ENCODE measurements at regions not wholly inside any gene's neighbourhood (a gene's known extent, or its start where the extent isn't known, plus 50 kb on each side); places are given as distances from the start of the nearest gene placed in this dataset.
"Not testable (repeated sequence)": the region's sequence is repeated elsewhere in the genome, so short reads cannot be mapped to it uniquely, and the experiment has no call there.

GRCh38 chr2:8224347-8225190 is 457.3 kb upstream of the ID2 start:
- no peak for DNase-seq

- DNase-seq: no peak
These were observed 456.6 kb upstream of the ID2 start for GRCh38 chr2:8225266-8225665.

DNA sequence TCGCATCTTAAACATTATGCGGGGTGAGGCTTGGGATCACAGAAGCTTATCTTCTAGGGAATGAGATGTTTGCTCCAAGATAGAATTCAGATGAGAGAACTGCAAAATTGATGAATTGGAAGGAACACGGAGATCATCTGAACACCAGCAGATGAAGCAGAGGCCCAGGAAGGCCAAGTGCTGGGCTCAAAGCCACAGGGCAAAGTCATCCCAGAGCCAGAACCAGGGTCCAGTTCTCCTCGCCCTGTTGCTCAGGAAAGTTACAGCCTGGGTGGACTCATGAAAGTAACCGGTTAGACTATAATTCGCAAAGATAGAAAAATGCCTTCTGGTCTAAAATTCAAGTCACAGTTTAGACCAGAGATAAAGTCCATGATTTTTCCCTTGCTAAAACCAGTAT is 456.1 kb upstream of the ID2 start:
- no peak for DNase-seq

GRCh38 chr2:8229546-8229986 is 452.3 kb upstream of the ID2 start:
- peak; percentile 53 for DNase-seq

- no peak for DNase-seq
These were observed 451.4 kb upstream of the ID2 start for GRCh38 chr2:8230466-8230865.

DNA sequence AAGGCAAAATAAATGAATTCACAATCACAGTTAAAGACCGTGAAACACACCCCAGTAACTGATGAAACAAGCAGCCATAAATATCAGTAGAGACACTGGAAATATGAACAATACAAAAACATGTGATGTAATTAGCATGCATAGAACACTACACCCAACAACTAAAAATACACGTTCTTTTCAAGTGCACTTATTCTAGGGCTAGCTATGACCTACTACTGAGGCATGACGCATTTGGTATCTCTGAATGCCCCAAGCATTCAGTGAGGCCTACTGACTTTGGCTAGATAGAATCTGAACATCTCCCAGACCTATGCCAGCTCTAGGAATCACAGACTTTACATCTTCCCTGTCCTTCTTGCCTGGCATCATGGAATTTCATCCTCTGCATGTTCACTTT is 450.0 kb upstream of the ID2 start:
- no peak for DNase-seq

DNA sequence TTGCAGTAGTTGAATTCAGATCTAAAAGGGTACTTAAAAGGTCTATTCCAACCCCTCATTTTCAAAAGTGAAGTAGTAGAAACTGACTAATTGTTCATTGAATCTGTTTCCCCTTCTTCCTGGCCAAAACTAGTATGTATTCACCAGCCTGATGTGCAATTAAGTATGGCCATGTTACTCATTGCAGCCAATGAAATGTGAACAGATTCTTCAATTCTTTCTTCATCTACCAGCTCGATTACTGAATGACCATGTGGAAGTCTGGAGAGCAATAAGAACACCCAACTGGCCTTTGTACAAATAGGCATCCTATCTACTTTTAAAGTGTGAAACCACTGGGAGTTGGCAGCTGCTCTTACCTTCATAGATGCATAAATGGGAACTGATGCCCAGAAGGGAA is 449.0 kb upstream of the ID2 start:
- DNase-seq: no peak

GRCh38 chr2:8234253-8234652 is 447.6 kb upstream of the ID2 start:
- no peak for DNase-seq

DNA sequence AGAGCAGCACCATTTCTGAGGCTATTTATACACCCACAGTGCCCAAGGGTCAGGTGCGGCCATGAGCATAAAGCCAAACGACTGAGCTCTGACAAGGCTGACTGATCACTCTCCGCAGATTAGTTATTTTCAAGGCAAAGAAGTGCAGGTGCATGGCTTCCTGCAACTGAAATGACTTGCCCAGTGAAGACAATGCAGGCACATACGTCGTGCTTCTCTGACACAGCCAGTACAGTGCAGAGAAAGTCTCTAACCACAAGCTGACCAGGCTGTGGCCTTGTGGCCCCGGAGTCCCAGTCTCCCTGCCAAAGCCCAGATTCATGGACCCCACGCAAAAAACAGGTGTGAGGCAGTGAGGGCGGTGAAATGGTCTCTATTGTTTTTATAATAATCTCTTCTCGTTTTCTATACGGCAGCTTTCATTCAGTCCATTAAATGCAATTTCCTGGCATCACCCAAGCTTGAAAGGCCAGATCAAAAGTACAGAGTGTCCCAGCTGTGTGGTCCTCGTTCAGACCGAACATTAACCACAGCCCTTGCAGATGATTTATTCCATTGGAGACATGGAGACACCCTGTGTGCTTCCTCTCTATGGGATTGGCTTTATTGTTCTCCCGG is 447.0 kb upstream of the ID2 start:
- no peak for DNase-seq

DNA sequence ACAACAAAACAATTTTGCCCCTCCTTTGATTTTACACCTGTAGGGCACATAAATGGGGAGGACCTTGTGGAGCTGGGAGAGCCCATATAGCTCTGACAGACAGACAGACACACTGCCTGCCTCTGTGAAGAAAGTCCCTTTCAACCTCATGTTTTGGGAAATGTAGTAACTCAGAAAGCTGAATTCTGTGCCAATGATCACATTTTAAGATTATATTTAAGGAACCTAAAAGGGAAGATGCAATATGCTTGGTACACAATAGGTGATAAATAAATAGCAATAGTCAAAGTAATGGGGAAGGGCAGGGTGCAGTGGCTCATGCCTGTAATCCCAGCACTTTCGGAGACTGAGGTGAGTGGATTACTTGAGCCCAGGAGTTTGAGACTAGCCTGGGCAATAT is 446.4 kb upstream of the ID2 start:
- no peak for DNase-seq

- DNase-seq: no peak
These were observed 445.5 kb upstream of the ID2 start for GRCh38 chr2:8236391-8236790.

- DNase-seq: no peak
These were observed 443.2 kb upstream of the ID2 start for GRCh38 chr2:8238521-8239230.

- DNase-seq: peak; percentile 23
These were observed 442.2 kb upstream of the ID2 start for GRCh38 chr2:8239531-8240088.

DNA sequence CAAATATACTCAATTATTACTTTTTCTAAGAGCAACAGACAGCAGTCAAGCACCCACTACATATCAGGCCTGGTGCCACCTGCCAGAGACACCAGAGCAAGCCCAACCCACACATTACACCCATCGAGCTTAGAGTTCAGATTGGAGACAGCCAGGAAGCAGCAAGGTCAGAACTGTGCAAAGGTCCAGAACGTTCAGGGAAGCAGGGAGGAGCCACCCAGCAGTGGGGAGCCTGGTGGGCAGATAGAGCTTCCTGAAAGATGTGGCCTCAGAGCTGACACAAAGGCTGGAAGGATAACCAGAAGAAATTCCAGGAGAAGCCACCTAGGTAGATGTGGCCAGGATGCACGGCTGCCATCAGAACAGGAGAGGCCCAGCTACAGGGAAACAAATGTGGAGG is 440.5 kb upstream of the ID2 start:
- DNase-seq: no peak

DNA sequence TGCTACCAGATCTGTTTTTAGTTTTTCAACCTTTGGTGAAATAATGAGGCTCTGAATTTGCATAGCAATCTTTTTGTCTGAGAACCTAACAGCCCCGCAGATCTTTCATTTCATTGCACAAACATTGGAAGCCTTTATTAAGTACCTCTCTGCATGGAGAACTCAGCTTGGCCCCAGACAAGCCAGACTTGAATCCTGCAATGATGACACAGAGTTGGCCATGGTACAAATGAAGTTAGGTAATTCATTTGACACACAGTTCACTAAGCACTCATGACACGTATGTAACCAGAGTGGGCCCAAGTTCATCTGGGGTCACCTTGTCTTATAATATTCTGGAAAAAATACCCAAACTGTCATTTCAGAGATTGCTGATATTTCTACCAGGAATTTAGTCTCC is 439.1 kb upstream of the ID2 start:
- no peak for DNase-seq

DNA sequence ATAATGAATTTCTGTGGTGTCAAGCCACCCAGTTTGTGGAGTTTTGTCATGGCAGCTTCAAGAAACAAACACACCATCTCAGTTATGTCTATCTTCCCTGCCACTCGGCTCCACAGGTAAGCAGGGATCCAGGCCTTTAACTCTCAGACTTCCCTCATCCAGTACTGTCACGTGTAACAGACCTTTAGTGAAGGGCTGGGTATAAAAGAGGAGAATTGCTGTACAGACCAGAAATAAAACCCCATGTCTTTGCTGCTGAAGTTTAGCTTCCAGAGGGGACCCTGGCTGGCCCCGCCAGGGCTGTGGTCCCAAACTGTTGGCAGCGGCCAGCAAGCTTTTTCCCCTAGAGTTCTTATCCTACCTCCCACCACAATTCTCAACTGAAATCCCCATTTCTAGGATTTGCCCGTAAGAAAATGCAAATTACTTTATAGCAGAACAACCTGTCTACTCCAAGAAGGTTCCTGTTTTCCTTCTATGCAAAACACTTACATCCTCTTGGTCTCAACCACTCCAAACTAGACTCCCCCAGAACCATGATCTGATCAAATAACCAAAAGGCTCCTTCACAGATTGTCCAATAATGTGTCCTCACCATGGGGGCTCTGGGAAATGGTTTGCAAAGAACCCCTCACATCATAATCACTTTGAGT is 438.0 kb upstream of the ID2 start:
- DNase-seq: no peak

DNA sequence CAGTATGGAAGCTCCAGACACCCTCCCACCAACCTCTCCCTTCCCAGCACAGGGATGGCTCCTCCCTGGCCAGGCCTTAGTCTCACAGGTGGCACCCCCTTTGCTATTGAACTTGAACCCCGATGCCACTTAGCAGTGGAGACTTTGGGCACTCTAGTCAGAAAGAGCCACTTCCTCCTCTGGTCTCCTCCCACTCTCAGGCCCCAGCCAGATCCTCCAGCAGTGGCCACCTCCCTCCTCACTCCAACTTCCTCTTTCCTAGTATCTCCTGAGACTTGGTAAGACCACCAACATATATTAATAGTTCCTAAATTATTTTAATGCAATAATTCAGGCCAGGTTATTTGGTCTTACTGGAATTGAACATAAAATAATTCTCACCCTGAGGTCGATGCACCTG is 437.2 kb upstream of the ID2 start:
- no peak for DNase-seq

DNA sequence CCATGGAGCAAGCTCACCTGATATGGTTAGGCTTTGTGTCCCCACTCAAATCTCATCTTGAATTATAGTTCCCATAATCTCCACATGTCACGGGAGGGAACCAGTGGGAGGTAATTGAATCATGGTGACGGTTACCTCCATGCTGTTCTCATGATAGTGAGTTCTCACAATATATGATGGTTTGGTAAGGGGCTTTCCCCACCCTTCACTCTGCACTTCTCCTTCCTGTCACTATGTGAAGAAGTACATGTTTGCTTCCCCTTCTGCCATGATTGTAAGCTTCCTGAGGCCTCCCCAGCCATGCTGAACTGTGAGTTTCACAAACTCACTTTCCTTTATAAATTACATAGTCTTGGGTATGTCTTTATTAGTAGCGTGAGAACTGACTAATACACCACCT is 435.7 kb upstream of the ID2 start:
- no peak for DNase-seq

GRCh38 chr2:8247905-8248622 is 433.8 kb upstream of the ID2 start:
- no peak for DNase-seq

DNA sequence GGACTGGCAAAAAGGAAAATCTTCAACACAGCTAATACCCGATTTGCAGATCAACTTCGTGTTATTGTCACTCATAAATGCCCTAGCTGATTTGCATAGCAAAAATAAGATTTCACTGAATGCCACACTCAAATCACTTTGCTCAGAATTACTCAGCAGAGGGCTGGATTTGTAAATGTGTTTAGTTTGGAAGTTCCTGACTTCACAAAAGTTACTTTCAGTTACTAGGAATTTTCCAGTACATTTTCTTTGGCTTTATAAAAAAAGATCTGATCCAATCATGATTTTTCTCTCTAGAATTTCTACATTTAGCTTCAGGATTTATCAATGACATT is 433.3 kb upstream of the ID2 start:
- DNase-seq: no peak

DNA sequence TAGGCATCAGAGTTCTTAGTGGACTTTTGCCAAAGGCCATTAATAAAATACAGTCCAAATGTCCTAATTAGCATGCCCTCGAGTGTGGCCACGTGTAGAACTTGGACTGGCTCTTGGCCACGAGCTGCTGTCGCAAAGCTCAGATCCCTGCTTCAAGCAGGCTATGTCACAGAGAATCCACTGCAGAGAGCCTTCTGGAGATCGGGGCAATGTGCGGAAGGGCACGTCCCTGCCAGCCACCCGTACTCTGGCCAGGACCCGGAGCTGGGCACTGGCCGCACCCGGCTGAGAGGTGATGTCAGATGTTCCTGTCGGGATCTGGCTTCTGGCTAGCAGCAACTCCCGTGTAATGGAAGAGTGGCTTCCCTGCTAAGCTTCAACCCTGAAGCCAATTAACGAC is 432.7 kb upstream of the ID2 start:
- DNase-seq: no peak

DNA sequence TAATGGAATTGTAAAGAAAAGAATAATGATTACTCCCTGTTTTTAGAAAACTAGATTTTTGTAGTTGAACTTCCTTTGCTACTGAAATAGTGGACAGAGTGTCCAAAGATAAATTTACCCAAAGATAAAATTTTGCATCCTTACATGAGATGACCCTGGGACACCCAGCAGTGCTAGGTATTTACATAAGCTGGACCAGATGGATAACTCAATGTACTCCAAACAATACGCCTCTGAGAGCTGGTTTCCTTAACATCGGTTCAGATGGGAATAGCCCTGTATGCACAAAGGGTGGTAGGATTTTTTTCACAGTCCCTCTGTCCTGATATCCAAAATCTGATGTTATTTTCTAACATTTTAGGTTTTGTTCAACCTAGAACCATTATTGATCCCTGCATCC is 432.1 kb upstream of the ID2 start:
- no peak for DNase-seq

GRCh38 chr2:8250290-8250689 is 431.6 kb upstream of the ID2 start:
- DNase-seq: not testable (repeated sequence)
